GM23248 (cell line): ENCODE measurements at regions not wholly inside any gene's neighbourhood (a gene's known extent, or its start where the extent isn't known, plus 50 kb on each side); places are given as distances from the start of the nearest gene placed in this dataset.

ENCODE experiments used
- DNase-seq: peaks from one replicate; pipeline ENCODE4 v3.0.0-alpha.2; 2015
- H2AFZ ChIP-seq: fragments of 200-600 bp; sonication (generic); 2 replicates; pipeline ENCODE4 v1.6.1; 2016; ENCODE audit warnings: antibody characterized with exemption
- H3F3A ChIP-seq: fragments of 200-600 bp; sonication (generic); 2 replicates; pipeline ENCODE4 v1.6.1; 2016; ENCODE audit warnings: mild to moderate bottlenecking, antibody characterized with exemption, mixed run types; ENCODE audit not compliant: insufficient read depth
- H3K27ac ChIP-seq: fragments of 200-600 bp; sonication (generic); 2 replicates; pipeline ENCODE4 v1.5.1; 2016; ENCODE audit warnings: mild to moderate bottlenecking
- H3K27me3 ChIP-seq: fragments of 200-600 bp; sonication (generic); replicated peaks from 2 replicates; pipeline ENCODE4 v1.6.1; 2016; ENCODE audit warnings: mild to moderate bottlenecking; ENCODE audit not compliant: insufficient read depth
- H3K36me3 ChIP-seq: fragments of 200-600 bp; sonication (generic); 2 replicates; pipeline ENCODE4 v1.6.1; 2016; ENCODE audit warnings: low read depth, mild to moderate bottlenecking
- H3K4me1 ChIP-seq: fragments of 200-600 bp; sonication (generic); 2 replicates; pipeline ENCODE4 v1.6.1; 2016; ENCODE audit warnings: mild to moderate bottlenecking; ENCODE audit not compliant: insufficient read depth
- H3K4me2 ChIP-seq: fragments of 200-600 bp; sonication (generic); one replicate; pipeline ENCODE4 v1.6.1; 2016; ENCODE audit warnings: mild to moderate bottlenecking; ENCODE audit not compliant: unreplicated experiment
- H3K4me3 ChIP-seq: fragments of 200-600 bp; sonication (generic); 2 replicates; pipeline ENCODE4 v1.5.1; 2016; ENCODE audit warnings: mild to moderate bottlenecking
- H3K79me2 ChIP-seq: fragments of 200-600 bp; sonication (generic); 2 replicates; pipeline ENCODE4 v1.6.1; 2016; ENCODE audit warnings: mild to moderate bottlenecking; ENCODE audit not compliant: insufficient read depth
- H3K9ac ChIP-seq: fragments of 200-600 bp; sonication (generic); 2 replicates; pipeline ENCODE4 v1.6.1; 2016; ENCODE audit warnings: mild to moderate bottlenecking
- H3K9me2 ChIP-seq: fragments of 200-600 bp; sonication (generic); 2 replicates; pipeline ENCODE4 v1.6.1; 2016; ENCODE audit warnings: mixed run types, mild to moderate bottlenecking, moderate library complexity; ENCODE audit not compliant: insufficient read depth
- H3K9me3 ChIP-seq: fragments of 200-600 bp; sonication (generic); one replicate; pipeline ENCODE4 v1.6.1; 2017; ENCODE audit warnings: low read depth
- H4K20me1 ChIP-seq: fragments of 200-600 bp; sonication (generic); 2 replicates; pipeline ENCODE4 v1.6.0; 2016; ENCODE audit not compliant: insufficient read depth
- EZH2 ChIP-seq: fragments of 200-600 bp; sonication (generic); IDR thresholded peaks from 2 replicates; pipeline ENCODE4 v1.6.1; 2018; ENCODE audit warnings: antibody characterized with exemption, mild to moderate bottlenecking; ENCODE audit not compliant: insufficient read depth, poor library complexity, severe bottlenecking
- EZH2phosphoT487 ChIP-seq: fragments of 200-600 bp; sonication (generic); IDR thresholded peaks from 2 replicates; pipeline ENCODE4 v1.6.1; 2018; ENCODE audit warnings: antibody characterized with exemption, moderate library complexity, mild to moderate bottlenecking, low read depth; ENCODE audit not compliant: insufficient read depth
- WGBS, 2 experiments: methylation state at CpG; one replicate each; pipeline ENCODE4 v1.1.6; 2015 to 2017; ENCODE audit warnings: low lambda C conversion rate in 2 of 2, low coverage in 1 of 2; ENCODE audit errors: missing lambda C conversion rate in 2 of 2; 5-methylcytosine and 5-hydroxymethylcytosine counted together
- in situ Hi-C: fragments of 300-500 bp; cut with MboI; formaldehyde crosslinking; loops from 2 replicates; pipeline ENCODE4 v1.15.0; 2020

- Histone ChIP-seq H3K4me2 (no peak overlapping the region), H2AFZ (no peak overlapping the region), H3K9me2 (no peaks in the 10 kb centered on the region), H3K27ac (no peak overlapping the region), H3K4me3 (no peak overlapping the region), H3K36me3 (no peaks in the 10 kb centered on the region), H3K9me3 (no peaks in the 10 kb centered on the region), H3K4me1 (no peaks in the 10 kb centered on the region), H3K9ac (no peak overlapping the region), H3K27me3 (no peaks in the 10 kb centered on the region), H4K20me1 (no peaks in the 10 kb centered on the region), H3K79me2 (no peaks in the 10 kb centered on the region), H3F3A (no peaks in the 10 kb centered on the region)
- 7 to 10% methylated on average over 8 to 9 of the region's 9 CpGs for WGBS, 2 experiments
- no peak for TF ChIP-seq EZH2
- TF ChIP-seq EZH2phosphoT487: no peak
- in situ Hi-C loops: no loop called here
- DNase-seq: no peak
Observed at GRCh38 chr9:90420768-90421513, 221.7 kb downstream of the DIRAS2 start.

- no peak overlapping the region for H3K4me2 ChIP-seq
- no peaks in the 10 kb centered on the region for H3K79me2 ChIP-seq
- 18% methylated on average over 3 of the region's 3 CpGs for WGBS, 2 experiments
- H3K4me1 ChIP-seq: no peaks in the 10 kb centered on the region
- TF ChIP-seq EZH2phosphoT487 (no peak), EZH2 (no peak)
- no peaks in the 10 kb centered on the region for H3K36me3 ChIP-seq
- DNase-seq: no peak
- H2AFZ ChIP-seq: no peak overlapping the region
- H3K4me3 ChIP-seq: no peak overlapping the region
- H3K27me3 ChIP-seq: no peaks in the 10 kb centered on the region
- no peak overlapping the region for H3K9ac ChIP-seq
- no peaks in the 10 kb centered on the region for H3K9me3 ChIP-seq
- H4K20me1 ChIP-seq: no peaks in the 10 kb centered on the region
- H3K9me2 ChIP-seq: no peaks in the 10 kb centered on the region
- no peaks in the 10 kb centered on the region for H3F3A ChIP-seq
- in situ Hi-C loops: no loop called here
- H3K27ac ChIP-seq: no peak overlapping the region
Observed at GRCh38 chr9:90421786-90422185, 220.8 kb downstream of the DIRAS2 start.

GRCh38 chr9:90423661-90424193 is 218.9 kb downstream of the DIRAS2 start:
- H3K9ac ChIP-seq: no peak overlapping the region
- H3K79me2 ChIP-seq: no peaks in the 10 kb centered on the region
- H3K27me3 ChIP-seq: no peaks in the 10 kb centered on the region
- no peaks in the 10 kb centered on the region for H3F3A ChIP-seq
- H3K27ac ChIP-seq: no peak overlapping the region
- H3K9me2 ChIP-seq: no peaks in the 10 kb centered on the region
- H4K20me1 ChIP-seq: no peaks in the 10 kb centered on the region
- no peaks in the 10 kb centered on the region for H3K36me3 ChIP-seq
- TF ChIP-seq EZH2: no peak
- no peak for TF ChIP-seq EZH2phosphoT487
- H3K4me2 ChIP-seq: no peak overlapping the region
- 10 to 19% methylated on average over 9 to 10 of the region's 10 CpGs for WGBS, 2 experiments
- no peaks in the 10 kb centered on the region for H3K4me1 ChIP-seq
- H3K4me3 ChIP-seq: no peak overlapping the region
- no peak overlapping the region for H2AFZ ChIP-seq
- in situ Hi-C loops: no loop called here
- H3K9me3 ChIP-seq: no peaks in the 10 kb centered on the region
- DNase-seq: no peak

- no peak overlapping the region for H3K4me3 ChIP-seq
- H3K27ac ChIP-seq: no peak overlapping the region
- no peaks in the 10 kb centered on the region for H3K27me3 ChIP-seq
- no peaks in the 10 kb centered on the region for H3K36me3 ChIP-seq
- no peaks in the 10 kb centered on the region for H4K20me1 ChIP-seq
- H3K79me2 ChIP-seq: no peaks in the 10 kb centered on the region
- no peaks in the 10 kb centered on the region for H3K9me3 ChIP-seq
- H3F3A ChIP-seq: no peaks in the 10 kb centered on the region
- in situ Hi-C loops: no loop called here
- no peak overlapping the region for H3K4me2 ChIP-seq
- H3K4me1 ChIP-seq: no peaks in the 10 kb centered on the region
- H3K9me2 ChIP-seq: no peaks in the 10 kb centered on the region
- H3K9ac ChIP-seq: no peak overlapping the region
- no peak for DNase-seq
- H2AFZ ChIP-seq: no peak overlapping the region
- TF ChIP-seq EZH2 (no peak), EZH2phosphoT487 (no peak)
- WGBS, 2 experiments: 41 to 52% methylated on average over 10 of the region's 10 CpGs
Observed at GRCh38 chr9:90428517-90428916, 214.1 kb downstream of the DIRAS2 start.
